Hematopoietic multipotent progenitor cell (in vitro differentiated cells): ENCODE measurements at regions not wholly inside any gene's neighbourhood (a gene's known extent, or its start where the extent isn't known, plus 50 kb on each side); places are given as distances from the start of the nearest gene placed in this dataset.

Source experiments
- DNase-seq, 3 donors: peaks; one replicate each; pipeline ENCODE4 v3.0.0-alpha.2; 2011 to 2015; ENCODE audit warnings: low read depth in 2 of 3, low spot score in 2 of 3

DNA sequence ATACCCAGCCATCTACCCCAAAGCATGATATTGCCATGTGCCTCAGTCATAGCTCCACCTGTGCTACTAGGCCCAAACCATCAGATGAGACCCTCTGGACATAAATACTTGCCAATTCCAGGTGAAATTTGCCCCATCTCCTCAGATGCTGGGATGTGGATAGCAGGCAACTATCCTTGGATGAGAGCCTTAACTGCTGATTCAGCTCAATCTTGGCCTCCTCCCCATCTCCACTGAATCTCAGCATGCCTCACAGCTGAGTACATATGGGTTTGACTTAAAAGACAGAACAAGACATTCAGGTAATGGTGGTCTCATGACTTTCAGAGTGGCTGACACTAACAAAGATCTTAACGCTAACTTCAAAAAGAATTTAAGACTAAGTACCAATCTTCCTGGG, 50.8 kb upstream of the KLHL13 start:
- DNase-seq, result no peak

DNA sequence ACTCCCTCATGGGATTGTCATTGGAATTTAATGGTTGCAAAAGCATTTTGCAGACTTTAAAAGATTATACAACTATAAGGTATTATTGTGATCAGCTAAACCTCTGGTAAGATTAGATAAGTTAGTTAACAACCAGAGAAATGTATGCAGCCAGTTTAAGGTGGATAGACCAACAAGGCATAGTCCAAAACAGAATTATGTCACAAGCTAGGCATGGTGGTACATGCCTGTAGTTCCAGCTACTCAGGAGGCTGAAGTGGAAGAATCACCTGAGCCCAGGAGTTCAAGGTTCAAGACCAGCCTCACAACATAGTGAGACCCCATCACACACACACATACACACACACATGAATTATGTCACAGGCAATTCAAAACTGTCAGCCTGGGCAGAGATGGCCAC, 54.7 kb upstream of the KLHL13 start:
- DNase-seq, result no peak

DNA sequence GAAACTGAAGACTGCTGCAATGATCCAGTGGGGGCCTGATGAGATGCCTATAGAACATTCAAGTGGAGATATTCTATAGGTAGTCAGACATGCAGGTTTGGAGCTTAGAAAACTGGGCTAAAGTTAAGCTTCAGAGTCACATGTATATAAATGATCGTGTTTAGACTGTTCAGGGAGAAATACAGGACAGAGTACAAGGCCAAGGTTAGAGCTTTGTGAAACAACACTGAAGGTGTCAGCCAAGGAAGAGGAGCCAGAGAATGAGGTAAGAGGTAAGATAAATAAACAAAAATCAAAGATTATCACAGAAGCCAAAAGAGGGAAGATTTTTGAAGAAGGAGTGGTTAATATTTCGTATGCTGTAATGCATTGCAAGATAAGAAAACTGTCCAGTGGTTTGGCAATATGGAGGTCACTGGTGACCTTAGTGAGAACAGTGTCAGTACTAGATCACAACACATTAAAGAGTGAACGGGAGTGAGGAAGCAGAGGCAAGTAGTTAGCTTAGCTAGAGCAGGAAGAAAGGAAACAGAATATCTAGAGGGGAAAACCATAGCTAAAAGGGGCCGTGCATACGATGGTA, 58.0 kb upstream of the KLHL13 start:
- DNase-seq, result no peak

DNA sequence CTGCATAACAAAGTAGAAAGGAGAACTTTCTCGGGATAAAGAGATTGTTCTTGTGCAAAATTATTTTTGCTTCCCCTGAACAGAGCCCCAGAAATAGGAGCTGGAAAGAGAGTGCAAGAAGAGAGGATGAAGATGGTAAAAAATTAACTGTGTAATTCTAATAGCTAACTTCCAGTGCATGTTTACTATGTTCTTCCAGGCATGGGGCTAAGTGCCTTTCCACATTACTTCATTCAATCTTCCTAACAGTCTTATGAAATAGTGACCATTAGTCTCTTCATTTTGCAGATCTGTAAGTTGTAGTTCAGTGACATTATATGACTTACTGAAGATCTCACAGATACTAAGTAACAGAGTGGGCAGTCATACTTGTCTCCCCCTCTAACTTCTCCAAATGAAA, 61.1 kb upstream of the KLHL13 start:
- DNase-seq, result no peak

DNA sequence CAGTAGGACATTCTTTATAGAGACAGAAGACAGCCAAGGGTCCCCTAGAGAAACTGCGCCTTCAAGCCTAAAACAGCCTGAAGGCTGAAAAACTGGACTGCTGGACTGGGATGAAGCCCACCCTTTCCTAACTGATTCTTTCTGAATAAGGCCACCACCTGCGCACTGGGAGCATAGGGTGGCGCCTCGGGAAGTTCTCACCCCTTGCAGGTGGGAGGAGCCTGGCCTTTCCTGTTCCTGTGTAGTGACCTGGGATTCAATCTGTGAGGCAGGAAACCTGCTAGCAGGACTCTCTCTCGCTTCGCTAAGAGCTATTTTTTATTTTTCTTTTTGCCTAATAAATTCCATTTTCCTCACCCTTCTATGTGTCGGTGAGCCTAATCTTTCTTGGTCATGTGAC, 61.8 kb upstream of the KLHL13 start:
- DNase-seq, result no peak

DNA sequence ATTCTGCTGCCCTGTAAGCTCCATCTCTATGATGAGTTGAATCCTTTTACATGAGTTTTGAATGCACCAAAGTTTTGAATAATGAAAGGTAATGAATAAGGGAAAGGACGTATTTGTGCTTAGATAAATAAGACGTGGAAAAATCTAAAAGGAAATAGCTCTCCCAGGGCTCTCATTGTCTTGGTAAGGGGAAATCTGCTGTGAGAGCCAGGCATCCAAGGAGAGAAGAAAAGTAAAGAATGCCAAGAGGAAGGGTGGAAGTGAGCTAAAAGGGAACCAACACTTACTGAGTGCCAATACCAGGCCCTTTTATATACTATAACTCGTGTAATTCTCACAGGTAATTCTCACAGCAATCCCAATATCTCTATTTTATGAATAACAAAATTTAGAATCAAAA, 62.6 kb upstream of the KLHL13 start:
- no peak for DNase-seq

DNA sequence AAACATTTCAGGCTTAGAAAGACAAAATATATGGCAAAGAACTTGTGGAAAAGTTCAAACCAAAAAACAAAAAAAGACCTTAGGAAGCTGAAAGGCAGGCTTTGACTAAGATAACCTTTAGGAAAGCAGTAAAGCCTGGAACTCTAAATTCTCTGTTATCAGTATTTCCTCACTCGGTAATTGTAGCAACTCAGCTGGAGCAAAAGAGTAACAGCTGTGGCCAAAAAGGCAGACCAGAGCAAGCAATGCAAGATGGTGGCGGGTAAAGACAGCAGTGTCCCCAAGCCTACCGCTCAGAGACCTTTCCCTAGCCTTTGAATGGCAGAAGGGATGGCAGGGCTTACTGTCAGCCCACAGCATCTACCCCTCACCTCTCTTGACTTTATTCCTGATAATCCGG, 63.1 kb upstream of the KLHL13 start:
- no peak for DNase-seq

DNA sequence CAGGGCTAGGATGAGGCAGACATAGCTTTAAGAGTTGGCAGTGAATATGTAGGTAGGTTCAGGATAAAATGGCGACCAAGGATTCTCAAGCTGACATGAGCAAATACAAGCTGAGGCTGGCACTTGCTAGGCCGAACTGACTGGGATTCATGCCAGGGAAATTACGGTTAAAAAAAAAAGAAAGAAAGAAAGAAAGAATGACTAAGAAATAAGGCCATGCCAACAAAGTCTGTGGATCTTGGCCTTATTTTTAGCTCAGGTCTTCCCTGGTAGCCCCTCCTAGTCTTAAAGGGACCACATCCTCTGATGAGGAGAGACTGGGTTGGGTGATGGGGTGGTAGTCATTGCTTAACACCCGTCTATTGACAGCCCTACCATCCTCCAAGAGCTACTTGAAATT, 64.4 kb upstream of the KLHL13 start:
- DNase-seq, result no peak

DNA sequence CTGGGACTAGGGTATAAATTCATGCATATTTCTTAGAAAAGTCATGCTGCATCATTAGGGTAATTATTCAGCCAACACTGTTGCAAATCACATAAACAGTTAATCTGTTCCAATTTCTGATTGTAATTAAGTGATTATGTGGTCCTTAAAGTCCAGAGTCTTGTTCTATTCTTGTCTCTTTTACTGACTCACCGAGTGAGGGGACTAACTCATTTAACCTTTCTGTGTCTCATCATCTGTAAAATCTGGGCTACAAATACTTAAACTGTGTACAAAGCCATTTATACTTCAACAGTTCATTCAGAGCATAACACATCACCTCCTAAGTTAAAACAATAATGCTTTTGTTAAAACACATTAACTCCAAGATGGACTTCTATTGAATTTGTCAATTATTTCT, 65.4 kb upstream of the KLHL13 start:
- DNase-seq, result no peak

DNA sequence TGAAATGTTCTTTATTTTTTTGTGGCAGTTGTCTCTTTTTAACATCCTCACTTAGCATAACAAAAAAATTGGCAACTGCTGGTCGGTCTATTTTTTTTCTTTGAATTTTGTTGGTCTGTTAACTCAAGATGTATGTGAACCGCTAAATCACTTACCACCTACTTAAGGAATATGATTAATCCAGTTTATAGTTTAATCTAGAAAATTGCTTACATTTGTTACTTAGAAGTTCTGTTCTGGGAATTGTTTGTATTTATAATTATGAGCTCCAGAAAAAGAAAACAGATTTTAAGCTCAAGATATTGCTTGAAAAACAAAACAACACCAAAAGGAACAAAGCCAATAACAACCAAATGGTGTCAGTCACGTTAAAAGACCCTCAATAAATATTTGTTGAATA, 66.1 kb upstream of the KLHL13 start:
- no peak for DNase-seq

DNA sequence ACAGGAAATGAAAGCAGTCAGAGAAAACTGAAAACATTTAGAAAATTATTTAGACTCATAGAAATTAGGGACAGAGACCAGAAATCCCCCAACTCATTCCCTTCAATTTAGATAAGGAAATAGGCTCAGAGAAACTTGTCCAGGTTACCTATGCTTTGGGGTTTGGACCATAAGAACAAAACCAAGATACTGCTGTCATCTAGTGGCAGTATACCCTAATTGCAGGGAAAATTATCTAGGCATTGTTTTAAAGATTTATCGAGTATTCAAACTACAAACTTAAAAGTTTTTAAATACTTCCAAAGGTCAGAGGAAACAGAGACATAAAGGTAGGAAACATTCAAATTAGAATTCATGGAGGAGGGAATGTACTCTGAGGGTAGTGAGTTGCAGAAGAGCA, 67.0 kb upstream of the KLHL13 start:
- no peak for DNase-seq

DNA sequence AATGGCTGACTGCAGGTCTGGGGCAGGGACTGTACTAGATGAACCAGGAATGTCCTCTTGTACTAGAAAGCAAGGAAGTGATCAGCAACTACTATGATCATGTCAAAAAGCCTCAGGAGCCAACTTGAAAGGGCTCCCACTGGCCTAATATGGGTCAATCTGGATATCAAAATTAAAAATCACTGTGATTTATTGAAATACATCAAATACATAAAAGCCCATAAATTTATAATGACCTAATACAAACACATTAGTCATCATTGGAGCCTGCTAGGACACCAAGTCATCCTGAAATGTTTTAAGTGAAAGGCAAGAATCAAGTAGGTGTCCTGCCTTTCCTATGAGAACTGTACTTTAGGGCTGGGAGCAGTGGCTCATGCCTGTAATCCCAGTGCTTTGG, 70.5 kb upstream of the KLHL13 start:
- DNase-seq, result no peak

DNA sequence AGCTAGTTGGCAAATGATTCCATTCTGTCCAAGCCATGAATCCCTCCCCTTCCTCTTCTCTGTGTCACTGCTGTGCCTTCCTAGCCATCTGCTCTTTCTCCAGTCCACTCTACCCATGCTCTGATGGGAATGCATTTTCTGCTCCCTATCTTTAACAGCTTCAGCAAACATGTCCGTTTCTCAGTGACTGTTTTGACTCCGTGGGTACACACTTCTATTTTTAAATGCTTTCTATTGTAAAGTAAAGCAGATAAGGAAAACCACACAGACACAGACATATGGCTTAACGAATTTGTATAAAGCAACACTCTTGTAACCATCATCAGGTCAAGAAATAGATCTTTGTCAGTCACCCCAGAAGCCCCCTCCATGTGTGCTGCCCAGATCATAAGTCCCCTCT, 72.4 kb upstream of the KLHL13 start:
- DNase-seq, result peak in 2 of 3 donors; percentile 6 to 7

DNA sequence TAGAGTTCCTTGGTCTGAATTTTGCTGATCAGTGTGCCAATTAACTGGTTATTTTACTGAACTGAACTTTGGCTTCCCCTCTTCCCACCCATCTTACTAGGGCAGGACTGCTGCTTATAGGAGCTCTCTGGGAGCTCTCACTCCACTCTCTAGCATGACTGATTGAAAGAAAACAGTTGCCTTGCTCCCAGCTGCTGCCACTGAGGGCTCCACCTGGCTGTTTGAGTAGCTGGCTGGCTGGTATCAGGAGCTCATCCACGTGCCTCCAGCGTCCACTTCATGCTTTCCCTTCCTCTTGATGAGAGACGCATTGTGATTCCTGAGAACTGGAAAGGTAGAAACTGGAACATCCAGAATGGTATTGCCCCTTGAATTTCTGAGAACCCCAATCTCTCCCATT, 73.0 kb upstream of the KLHL13 start:
- no peak for DNase-seq

DNA sequence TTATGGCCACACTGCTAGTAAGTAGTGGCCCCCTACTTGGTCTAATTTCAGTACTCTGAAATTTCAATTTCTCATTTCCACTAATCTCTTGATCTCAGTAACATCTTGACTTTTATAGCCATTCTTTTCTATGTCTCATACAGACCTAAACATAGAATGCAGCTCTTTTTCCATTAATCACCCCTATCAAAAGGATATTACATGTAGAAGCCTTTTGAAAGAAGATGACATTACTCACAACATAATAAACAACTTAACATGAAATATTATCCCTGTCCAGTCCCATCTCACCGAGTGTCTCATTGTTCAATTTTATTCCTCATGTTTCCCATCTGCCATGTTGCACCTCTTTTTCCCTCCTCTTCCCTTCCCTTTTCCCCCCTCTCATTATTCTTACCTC, 81.1 kb upstream of the KLHL13 start:
- DNase-seq, result no peak

DNA sequence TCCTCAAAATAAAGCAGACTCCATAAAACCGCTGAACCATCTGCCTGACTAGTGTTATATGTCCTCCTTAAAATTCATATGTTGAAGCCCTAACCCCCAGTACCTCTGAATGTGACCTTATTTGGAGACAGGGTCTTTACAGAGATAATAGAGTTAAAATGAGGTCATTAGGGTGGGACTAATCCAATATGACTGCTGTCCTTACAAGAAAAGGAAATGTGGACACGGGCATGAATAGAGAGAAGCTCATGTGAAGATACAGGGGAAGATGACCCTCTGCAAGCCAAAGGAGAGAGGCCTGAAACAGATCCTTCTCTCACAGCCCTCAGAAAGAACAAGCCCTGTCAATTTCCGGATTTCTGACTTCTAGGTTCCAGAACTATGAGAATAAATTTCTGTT, 82.0 kb upstream of the KLHL13 start:
- DNase-seq, result no peak

DNA sequence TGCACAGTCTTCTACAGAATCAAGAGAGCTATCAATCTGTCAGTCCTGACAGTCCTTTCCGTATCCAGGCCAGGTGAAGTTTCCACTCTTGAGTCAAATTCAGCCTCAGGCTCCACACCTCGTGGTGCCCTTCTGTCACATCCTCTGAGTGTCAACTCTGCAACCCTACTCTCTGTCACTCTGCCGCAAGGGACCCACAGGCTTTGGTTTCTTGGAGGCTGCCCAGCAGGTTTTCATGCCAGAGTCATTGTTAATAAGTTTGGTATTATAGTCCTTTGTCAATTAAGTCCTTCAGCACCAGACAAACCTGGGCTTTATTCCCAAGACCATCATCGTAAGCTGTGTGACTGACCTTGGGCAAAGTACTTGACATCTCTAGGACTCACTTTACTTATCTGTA, 83.4 kb upstream of the KLHL13 start:
- DNase-seq, result no peak

DNA sequence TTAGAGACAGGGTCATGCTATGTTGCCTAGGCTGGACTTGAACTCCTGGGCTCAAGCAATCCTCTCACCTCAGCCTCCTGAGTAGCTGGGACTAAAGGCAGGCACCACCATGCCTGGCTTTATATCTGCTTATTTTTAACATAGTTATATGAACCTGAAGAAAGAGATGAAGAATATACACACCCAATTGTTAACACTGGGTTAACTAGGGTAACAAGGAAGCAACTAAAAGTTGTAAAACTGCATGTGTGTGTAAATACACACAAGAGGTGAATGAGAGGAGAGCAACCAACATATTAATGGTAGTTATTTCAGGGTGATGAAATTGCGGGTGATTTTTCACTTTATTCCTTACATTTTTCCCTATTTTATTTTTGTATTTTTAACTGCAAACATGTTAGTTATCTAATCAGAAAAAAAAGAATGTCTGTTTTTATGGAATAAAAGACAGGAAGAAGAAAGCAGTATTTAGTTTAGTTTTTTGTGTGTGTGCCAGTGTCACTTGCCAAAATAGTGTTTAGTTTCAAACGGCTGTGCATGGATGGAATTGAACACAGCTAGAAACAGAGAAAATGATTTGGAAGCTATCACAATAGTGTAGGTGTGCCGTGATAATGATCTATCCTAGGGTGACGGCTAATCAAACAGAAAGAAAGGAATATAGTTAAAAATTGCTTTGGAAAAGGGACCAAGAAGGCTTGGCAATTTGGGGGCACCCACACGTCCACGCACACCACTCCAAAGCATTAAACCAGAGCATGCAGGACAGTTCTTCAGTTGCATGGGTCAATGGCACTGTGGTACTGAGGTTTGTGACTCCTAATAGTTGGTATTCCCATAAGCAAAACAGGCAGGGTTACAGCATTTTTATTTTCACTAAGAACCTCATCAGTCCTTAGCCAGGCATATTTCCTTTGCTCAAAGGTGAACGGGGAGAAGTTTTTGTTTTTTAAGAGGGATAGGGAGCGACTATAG, 89.1 kb upstream of the KLHL13 start:
- no peak for DNase-seq

DNA sequence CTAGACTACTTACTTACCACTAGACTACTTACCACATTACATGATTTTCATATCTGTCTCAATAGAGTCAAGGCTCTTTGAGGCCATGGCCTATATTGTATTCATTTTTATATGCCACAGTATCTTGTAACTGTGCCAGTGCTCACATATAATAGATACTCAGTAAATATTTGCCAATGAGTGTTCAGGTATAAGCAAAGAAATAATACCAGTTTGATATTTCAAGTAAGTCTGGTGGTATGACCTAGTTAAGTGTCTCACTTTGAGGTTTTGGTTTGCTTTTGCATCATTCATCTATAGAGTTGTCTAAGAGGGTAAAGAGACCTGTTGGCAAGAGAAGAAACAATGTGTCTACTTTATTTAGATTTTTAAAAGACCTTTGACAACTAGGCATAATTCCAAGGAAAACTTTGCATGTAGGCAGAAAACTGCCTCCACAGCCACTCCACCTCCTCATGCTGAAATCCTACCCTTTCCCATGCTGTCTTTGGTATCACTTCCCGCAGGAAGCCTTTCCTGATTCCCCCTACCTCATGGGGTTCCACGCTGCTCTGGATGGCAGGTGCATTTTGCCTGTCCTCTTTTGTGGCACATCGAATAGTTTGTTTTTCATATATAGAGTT, 91.3 kb upstream of the KLHL13 start:
- no peak for DNase-seq

DNA sequence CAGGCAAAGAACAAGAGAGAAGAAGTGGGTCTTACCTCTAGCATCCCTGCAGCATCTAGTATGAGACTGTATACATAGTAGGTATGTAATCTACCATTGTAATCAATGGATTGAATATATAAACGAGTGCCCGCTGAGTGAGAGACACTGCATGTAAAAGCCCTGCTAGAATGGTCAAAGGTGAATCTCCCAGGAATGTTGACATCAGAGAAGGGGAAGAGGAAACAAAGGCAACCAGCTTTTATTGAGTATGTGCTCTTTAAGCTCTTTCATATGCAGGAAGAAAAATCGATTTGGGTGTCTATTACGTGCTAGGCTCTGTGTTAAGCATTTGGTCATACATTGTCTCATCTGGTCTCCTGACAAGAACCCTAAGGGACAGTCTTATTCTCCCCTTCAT, 91.9 kb upstream of the KLHL13 start:
- no peak for DNase-seq

DNA sequence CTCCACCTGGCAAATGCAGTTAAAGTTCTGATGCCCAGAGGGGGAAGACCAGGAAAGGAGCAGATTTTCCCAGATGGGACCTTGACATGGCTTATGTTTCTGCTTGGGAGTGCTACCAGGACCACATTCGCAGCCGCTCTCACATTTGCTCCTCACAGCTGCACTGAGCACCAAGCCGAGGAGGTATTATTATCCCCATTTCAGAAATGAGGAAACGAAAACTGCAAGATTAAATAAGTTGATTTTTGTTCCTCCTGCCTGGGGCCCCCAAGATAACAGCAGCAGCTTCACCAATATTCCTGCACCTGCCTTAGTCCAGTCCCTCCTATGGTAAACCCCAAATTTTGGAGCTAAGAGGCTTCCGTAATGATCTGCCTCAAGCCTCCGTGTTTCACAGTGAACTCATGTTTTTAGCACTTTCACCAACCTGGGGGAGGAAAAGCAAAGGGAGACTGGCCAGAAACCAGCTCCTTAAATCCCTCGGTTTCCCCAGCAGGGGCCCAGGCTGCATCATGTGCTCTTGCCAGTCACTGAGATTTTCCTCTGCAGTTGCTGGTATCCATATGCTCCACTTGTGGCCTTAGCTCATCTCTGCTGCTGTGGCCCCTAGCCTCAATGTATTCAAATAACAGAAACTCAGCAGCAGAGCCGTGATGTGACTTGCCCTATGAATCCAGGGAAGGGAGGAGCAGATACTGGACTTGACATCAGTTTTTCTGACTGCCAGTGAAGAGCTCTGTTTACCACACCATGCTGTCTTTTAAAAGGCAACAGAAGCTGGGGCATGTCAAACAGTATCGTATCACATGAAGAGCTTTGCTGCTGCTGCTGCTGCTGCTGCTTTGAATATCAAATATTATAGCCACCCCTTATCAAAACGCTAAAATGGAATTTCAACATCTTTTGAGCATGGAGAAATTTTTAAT, 95.5 kb upstream of the KLHL13 start:
- no peak for DNase-seq
